ENCODE measurements at regions not wholly inside any gene's neighbourhood (a gene's known extent, or its start where the extent isn't known, plus 50 kb on each side); places are given as distances from the start of the nearest gene placed in this dataset.
"Not testable (repeated sequence)": the region's sequence is repeated elsewhere in the genome, so short reads cannot be mapped to it uniquely, and the experiment has no call there.

GRCh38 chr18:35856178-35856577 is 116.3 kb upstream of the RMP24 start:
- TF ChIP-seq CTCF (conservative IDR thresholded peaks at IDR 0.05): no peak
- H3K27ac ChIP-seq: no peak overlapping the region

GRCh38 chr18:35856721-35857120 is 115.8 kb upstream of the RMP24 start:
- H3K27ac ChIP-seq: not testable (repeated sequence)

- not testable (repeated sequence) for H3K27ac ChIP-seq
Observed at GRCh38 chr18:35857581-35857980, 114.9 kb upstream of the RMP24 start.

GRCh38 chr18:35861367-35862118 is 110.9 kb upstream of the RMP24 start:
- no peak for TF ChIP-seq CTCF (conservative IDR thresholded peaks at IDR 0.05)
- H3K27ac ChIP-seq: no peak overlapping the region

GRCh38 chr18:35862119-35862640 is 110.3 kb upstream of the RMP24 start:
- TF ChIP-seq CTCF (conservative IDR thresholded peaks at IDR 0.05): no peak
- no peak overlapping the region for H3K27ac ChIP-seq

- TF ChIP-seq CTCF (conservative IDR thresholded peaks at IDR 0.05): no peak
- H3K27ac ChIP-seq: no peak overlapping the region
Observed at GRCh38 chr18:35864916-35865315, 107.6 kb upstream of the RMP24 start.

- no peak for TF ChIP-seq CTCF (conservative IDR thresholded peaks at IDR 0.05)
Observed at GRCh38 chr18:35868915-35869314, 103.6 kb upstream of the RMP24 start.

GRCh38 chr18:35871337-35871736 is 101.1 kb upstream of the RMP24 start:
- no peak for TF ChIP-seq CTCF (conservative IDR thresholded peaks at IDR 0.05)
- H3K27ac ChIP-seq: no peak overlapping the region

More at GRCh38 chr18:35868915-35869314, 103.6 kb upstream of the RMP24 start:
- no peak overlapping the region for H3K27ac ChIP-seq
